HepG2 (cell line): ENCODE measurements at regions not wholly inside any gene's neighbourhood (a gene's known extent, or its start where the extent isn't known, plus 50 kb on each side); places are given as distances from the start of the nearest gene placed in this dataset.

Source experiments
- BRD4 ChIP-seq: sonication (generic); formaldehyde crosslinking; IDR thresholded peaks from 2 replicates; pipeline ENCODE4 v1.4.0; 2020; ENCODE audit warnings: missing genetic modification reagents
- CREM ChIP-seq, 2 experiments: sonication (generic) in 1 of 2; formaldehyde crosslinking in 1 of 2; IDR thresholded peaks; 2 replicates each; pipeline versions ENCODE4 v1.4.0 to v1.6.1; 2016 to 2020; ENCODE audit warnings: antibody characterized with exemption in 1 of 2, mild to moderate bottlenecking in 1 of 2, missing genetic modification reagents in 1 of 2
- DNMT3B ChIP-seq: conservative IDR thresholded peaks from 2 replicates; pipeline ENCODE4 v1.6.1; 2016; ENCODE audit warnings: missing biosample characterization, control low read depth
- ESRRA ChIP-seq: sonication (generic); formaldehyde crosslinking; IDR thresholded peaks from 2 replicates; pipeline ENCODE4 v1.5.1; 2020; ENCODE audit warnings: mild to moderate bottlenecking, low read depth, missing genetic modification reagents
- FOXJ3 ChIP-seq: sonication (generic); formaldehyde crosslinking; IDR thresholded peaks from 2 replicates; pipeline ENCODE4 v1.4.0; 2020; ENCODE audit warnings: missing genetic modification reagents, mild to moderate bottlenecking, borderline replicate concordance
- HHEX ChIP-seq: IDR thresholded peaks from 2 replicates; pipeline ENCODE4 v1.6.1; 2016; ENCODE audit warnings: control low read depth
- IKZF4 ChIP-seq: sonication (generic); formaldehyde crosslinking; IDR thresholded peaks from 2 replicates; pipeline ENCODE4 v1.5.1; 2020; ENCODE audit warnings: borderline replicate concordance, mild to moderate bottlenecking, low read depth, missing genetic modification reagents; ENCODE audit errors: not compliant biosample characterization
- SCMH1 ChIP-seq: sonication (generic); formaldehyde crosslinking; IDR thresholded peaks from 2 replicates; pipeline ENCODE4 v1.9.0; 2021; ENCODE audit warnings: missing genetic modification reagents, mild to moderate bottlenecking, borderline replicate concordance
- ZBTB7B ChIP-seq: sonication (generic); formaldehyde crosslinking; IDR thresholded peaks from 2 replicates; pipeline ENCODE4 v1.4.0; 2020; ENCODE audit warnings: missing genetic modification reagents
- ZNF441 ChIP-seq: sonication (generic); formaldehyde crosslinking; IDR thresholded peaks from 2 replicates; pipeline ENCODE4 v1.7.0; 2021; ENCODE audit warnings: missing genetic modification reagents, borderline replicate concordance
- ZNF678 ChIP-seq: sonication (generic); formaldehyde crosslinking; IDR thresholded peaks from 2 replicates; pipeline ENCODE4 v1.4.0; 2020; ENCODE audit warnings: mild to moderate bottlenecking, missing genetic modification reagents
- ZSCAN25 ChIP-seq: sonication (generic); formaldehyde crosslinking; IDR thresholded peaks from 2 replicates; pipeline ENCODE4 v1.8.0; 2022; ENCODE audit warnings: mild to moderate bottlenecking, missing genetic modification reagents
- TF ChIP-seq, protein P1 (sequence below): sonication (generic); formaldehyde crosslinking; IDR thresholded peaks from 2 replicates; pipeline ENCODE4 v1.8.0; 2022; ENCODE audit warnings: missing genetic modification reagents, low read depth, mild to moderate bottlenecking, borderline replicate concordance
- TF ChIP-seq, protein P2 (sequence below): sonication (generic); formaldehyde crosslinking; IDR thresholded peaks from 2 replicates; pipeline ENCODE4 v1.5.0; 2020; ENCODE audit warnings: missing genetic modification reagents
- TF ChIP-seq, protein P3 (sequence below): sonication (generic); formaldehyde crosslinking; IDR thresholded peaks from 2 replicates; pipeline ENCODE4 v1.4.0; 2020; ENCODE audit warnings: missing genetic modification reagents, borderline replicate concordance
- TF ChIP-seq, protein P4 (sequence below): sonication (generic); formaldehyde crosslinking; IDR thresholded peaks from 2 replicates; pipeline ENCODE4 v1.9.0; 2021; ENCODE audit warnings: missing genetic modification reagents, borderline replicate concordance
- TF ChIP-seq, protein P5 (sequence below): sonication (generic); formaldehyde crosslinking; conservative IDR thresholded peaks from 2 replicates; pipeline ENCODE4 v1.8.0; 2022; ENCODE audit warnings: missing genetic modification reagents

DNA sequence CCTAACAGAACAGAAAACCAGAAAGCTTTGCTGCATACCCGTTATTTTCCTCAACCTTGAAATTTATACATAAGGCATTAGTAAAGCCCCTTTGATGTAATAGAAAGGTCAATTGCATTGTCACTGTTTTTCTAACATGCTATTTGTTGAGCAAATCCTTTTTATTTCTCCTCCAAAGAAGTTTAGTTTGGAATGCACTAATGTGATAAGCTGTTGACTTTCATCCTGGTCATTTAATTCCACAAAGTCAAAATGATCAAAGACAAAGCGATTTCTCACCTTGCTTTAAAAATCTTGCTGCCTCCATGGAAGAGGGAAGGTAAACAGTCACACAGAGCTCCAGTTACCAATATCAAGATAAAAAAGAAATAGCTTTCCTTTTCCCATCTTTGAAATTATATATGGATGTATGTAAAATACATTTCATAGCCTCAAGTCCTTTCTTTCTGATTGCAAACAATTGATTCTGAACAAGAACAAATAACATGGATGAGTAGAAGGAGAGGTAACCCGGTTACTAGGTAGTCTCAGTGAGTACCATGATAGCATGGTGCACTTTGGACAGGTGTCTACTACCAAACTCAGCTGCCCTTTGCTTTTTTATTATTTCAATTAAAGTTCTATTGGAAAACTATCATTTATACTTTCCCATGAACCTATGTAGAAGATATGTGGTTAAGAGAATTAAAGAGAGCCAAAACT is 452.7 kb downstream of the STK39 start (continued):
- TF ChIP-seq FOXJ3 (CRISPR knock-in tag) (peak; percentile 88; the same call in 1 of the 2 replicates), BRD4 (CRISPR knock-in tag) (no peak), DNMT3B (no peak), CREM (IDR thresholded peaks at IDR 0.05) (peak; percentile 96), CREM (CRISPR knock-in tag; IDR thresholded peaks at IDR 0.05) (no peak), ZSCAN25 (CRISPR knock-in tag) (no peak), ESRRA (CRISPR knock-in tag) (no peak), ZNF678 (CRISPR knock-in tag) (no peak), HHEX (CRISPR knock-in tag) (no peak), SCMH1 (CRISPR knock-in tag) (no peak), IKZF4 (no peak), ZNF441 (CRISPR knock-in tag) (no peak), ZBTB7B (CRISPR knock-in tag) (no peak)
- TF ChIP-seq, protein P1, sequence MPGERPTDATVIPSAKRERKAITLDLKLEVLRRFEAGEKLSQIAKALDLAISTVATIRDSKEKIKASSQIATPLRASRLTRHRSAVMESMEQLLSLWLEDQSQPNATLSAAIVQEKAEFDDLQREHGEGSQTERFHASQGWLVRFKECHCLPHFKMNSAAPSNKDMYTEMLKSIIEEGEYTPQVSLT: no peak
- TF ChIP-seq, protein P2, sequence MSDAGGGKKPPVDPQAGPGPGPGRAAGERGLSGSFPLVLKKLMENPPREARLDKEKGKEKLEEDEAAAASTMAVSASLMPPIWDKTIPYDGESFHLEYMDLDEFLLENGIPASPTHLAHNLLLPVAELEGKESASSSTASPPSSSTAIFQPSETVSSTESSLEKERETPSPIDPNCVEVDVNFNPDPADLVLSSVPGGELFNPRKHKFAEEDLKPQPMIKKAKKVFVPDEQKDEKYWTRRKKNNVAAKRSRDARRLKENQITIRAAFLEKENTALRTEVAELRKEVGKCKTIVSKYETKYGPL (CRISPR knock-in tag): no peak
- TF ChIP-seq, protein P3, sequence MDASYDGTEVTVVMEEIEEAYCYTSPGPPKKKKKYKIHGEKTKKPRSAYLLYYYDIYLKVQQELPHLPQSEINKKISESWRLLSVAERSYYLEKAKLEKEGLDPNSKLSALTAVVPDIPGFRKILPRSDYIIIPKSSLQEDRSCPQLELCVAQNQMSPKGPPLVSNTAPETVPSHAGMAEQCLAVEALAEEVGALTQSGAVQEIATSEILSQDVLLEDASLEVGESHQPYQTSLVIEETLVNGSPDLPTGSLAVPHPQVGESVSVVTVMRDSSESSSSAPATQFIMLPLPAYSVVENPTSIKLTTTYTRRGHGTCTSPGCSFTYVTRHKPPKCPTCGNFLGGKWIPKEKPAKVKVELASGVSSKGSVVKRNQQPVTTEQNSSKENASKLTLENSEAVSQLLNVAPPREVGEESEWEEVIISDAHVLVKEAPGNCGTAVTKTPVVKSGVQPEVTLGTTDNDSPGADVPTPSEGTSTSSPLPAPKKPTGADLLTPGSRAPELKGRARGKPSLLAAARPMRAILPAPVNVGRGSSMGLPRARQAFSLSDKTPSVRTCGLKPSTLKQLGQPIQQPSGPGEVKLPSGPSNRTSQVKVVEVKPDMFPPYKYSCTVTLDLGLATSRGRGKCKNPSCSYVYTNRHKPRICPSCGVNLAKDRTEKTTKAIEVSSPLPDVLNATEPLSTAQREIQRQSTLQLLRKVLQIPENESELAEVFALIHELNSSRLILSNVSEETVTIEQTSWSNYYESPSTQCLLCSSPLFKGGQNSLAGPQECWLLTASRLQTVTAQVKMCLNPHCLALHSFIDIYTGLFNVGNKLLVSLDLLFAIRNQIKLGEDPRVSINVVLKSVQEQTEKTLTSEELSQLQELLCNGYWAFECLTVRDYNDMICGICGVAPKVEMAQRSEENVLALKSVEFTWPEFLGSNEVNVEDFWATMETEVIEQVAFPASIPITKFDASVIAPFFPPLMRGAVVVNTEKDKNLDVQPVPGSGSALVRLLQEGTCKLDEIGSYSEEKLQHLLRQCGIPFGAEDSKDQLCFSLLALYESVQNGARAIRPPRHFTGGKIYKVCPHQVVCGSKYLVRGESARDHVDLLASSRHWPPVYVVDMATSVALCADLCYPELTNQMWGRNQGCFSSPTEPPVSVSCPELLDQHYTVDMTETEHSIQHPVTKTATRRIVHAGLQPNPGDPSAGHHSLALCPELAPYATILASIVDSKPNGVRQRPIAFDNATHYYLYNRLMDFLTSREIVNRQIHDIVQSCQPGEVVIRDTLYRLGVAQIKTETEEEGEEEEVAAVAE (CRISPR knock-in tag): no peak
- TF ChIP-seq, protein P4, sequence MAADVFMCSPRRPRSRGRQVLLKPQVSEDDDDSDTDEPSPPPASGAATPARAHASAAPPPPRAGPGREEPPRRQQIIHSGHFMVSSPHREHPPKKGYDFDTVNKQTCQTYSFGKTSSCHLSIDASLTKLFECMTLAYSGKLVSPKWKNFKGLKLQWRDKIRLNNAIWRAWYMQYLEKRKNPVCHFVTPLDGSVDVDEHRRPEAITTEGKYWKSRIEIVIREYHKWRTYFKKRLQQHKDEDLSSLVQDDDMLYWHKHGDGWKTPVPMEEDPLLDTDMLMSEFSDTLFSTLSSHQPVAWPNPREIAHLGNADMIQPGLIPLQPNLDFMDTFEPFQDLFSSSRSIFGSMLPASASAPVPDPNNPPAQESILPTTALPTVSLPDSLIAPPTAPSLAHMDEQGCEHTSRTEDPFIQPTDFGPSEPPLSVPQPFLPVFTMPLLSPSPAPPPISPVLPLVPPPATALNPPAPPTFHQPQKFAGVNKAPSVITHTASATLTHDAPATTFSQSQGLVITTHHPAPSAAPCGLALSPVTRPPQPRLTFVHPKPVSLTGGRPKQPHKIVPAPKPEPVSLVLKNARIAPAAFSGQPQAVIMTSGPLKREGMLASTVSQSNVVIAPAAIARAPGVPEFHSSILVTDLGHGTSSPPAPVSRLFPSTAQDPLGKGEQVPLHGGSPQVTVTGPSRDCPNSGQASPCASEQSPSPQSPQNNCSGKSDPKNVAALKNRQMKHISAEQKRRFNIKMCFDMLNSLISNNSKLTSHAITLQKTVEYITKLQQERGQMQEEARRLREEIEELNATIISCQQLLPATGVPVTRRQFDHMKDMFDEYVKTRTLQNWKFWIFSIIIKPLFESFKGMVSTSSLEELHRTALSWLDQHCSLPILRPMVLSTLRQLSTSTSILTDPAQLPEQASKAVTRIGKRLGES (CRISPR knock-in tag): no peak
- TF ChIP-seq, protein P5, sequence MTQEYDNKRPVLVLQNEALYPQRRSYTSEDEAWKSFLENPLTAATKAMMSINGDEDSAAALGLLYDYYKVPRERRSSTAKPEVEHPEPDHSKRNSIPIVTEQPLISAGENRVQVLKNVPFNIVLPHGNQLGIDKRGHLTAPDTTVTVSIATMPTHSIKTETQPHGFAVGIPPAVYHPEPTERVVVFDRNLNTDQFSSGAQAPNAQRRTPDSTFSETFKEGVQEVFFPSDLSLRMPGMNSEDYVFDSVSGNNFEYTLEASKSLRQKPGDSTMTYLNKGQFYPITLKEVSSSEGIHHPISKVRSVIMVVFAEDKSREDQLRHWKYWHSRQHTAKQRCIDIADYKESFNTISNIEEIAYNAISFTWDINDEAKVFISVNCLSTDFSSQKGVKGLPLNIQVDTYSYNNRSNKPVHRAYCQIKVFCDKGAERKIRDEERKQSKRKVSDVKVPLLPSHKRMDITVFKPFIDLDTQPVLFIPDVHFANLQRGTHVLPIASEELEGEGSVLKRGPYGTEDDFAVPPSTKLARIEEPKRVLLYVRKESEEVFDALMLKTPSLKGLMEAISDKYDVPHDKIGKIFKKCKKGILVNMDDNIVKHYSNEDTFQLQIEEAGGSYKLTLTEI (CRISPR knock-in tag): no peak
